ENCODE measurements at regions not wholly inside any gene's neighbourhood (a gene's known extent, or its start where the extent isn't known, plus 50 kb on each side); places are given as distances from the start of the nearest gene placed in this dataset.

- H3K9me1 ChIP-seq (replicated peaks; ENCODE audit: control insufficient read depth, extremely low read depth, insufficient read depth, low read length): no peaks in the 10 kb centered on the region
- ChIA-PET POLR2A (no interaction called here), CTCF (no interaction called here)
- H3K36me3 ChIP-seq (ENCODE audit: control insufficient read depth in 2 of 2, extremely low read depth in 1 of 2, insufficient read depth in 2 of 2, low read length in 2 of 2): no peaks in the 10 kb centered on the region
- H3K4me2 ChIP-seq (ENCODE audit: insufficient read depth, low read length): no peak overlapping the region
- H3K4me1 ChIP-seq (ENCODE audit: control insufficient read depth, extremely low read depth, insufficient read depth, low read length): no peaks in the 10 kb centered on the region
- DNase-seq (ENCODE audit: low read depth, low spot score): no peak
- no peaks in the 10 kb centered on the region for H3K27me3 ChIP-seq (ENCODE audit: control insufficient read depth in 2 of 2, insufficient read depth in 2 of 2, low read length in 2 of 2)
- intact Hi-C loops (cut with micrococcal nuclease): no loop called here
- BruUV-seq (replicated peaks): no TSS peak
- TF ChIP-seq JUN (IDR thresholded peaks at IDR 0.05; ENCODE audit: borderline replicate concordance, insufficient read depth, insufficient read length, low read depth) (no peak), GATA2 (IDR thresholded peaks at IDR 0.05; ENCODE audit: insufficient read depth, insufficient read length, low read depth, low read length) (no peak), MYC (IDR thresholded peaks at IDR 0.05; ENCODE audit: low read depth, low read length) (no peak), POLR2AphosphoS5 (IDR thresholded peaks at IDR 0.05; ENCODE audit: insufficient read depth, low read depth, low read length) (no peak), CTCF (IDR thresholded peaks at IDR 0.05; ENCODE audit: extremely low read depth in 1 of 2, insufficient read depth in 1 of 2, low read depth in 1 of 2, low read length in 2 of 2) (no peak), FOS (IDR thresholded peaks at IDR 0.05; ENCODE audit: borderline replicate concordance, insufficient read depth, low read length) (no peak), MAX (IDR thresholded peaks at IDR 0.05; ENCODE audit: insufficient read depth, insufficient read length) (no peak), POLR2A (IDR thresholded peaks at IDR 0.05; ENCODE audit: low read depth, low read length) (no peak), EZH2 (IDR thresholded peaks at IDR 0.05; ENCODE audit: borderline replicate concordance, low read depth, low read length, severe bottlenecking) (no peak)
- no peak overlapping the region for H3K27ac ChIP-seq (ENCODE audit: insufficient read depth, low read depth, low read length)
- dilution Hi-C loops (cut with MboI; ENCODE audit: extremely low pct_ligation_motif_present, low sequenced_read_pairs): no loop called here
- H3K4me3 ChIP-seq (replicated peaks in 1 of 3; ENCODE audit: insufficient read depth in 1 of 3, low read depth in 1 of 3, low read length in 3 of 3): no peak overlapping the region
- no peak for FAIRE-seq
- H4K20me1 ChIP-seq (replicated peaks; ENCODE audit: control insufficient read depth, extremely low read depth, insufficient read depth, low read length): no peaks in the 10 kb centered on the region
- no peaks in the 10 kb centered on the region for H3K79me2 ChIP-seq (ENCODE audit: control insufficient read depth, insufficient read depth, low read length)
- H2AFZ ChIP-seq (ENCODE audit: low read depth, low read length): no peak overlapping the region
- H3K9ac ChIP-seq (replicated peaks; ENCODE audit: extremely low read depth, insufficient read depth, low read length): no peak overlapping the region
- H3K9me3 ChIP-seq (replicated peaks; ENCODE audit: control insufficient read depth, insufficient read depth, low read length): no peaks in the 10 kb centered on the region
These were observed 98.3 kb upstream of the C7orf33 start for GRCh38 chr7:148492157-148492860.

Measured in endothelial cell of umbilical vein (primary cell).